ENCODE measurements at regions not wholly inside any gene's neighbourhood (a gene's known extent, or its start where the extent isn't known, plus 50 kb on each side); places are given as distances from the start of the nearest gene placed in this dataset.

- TF ChIP-seq, protein P1, sequence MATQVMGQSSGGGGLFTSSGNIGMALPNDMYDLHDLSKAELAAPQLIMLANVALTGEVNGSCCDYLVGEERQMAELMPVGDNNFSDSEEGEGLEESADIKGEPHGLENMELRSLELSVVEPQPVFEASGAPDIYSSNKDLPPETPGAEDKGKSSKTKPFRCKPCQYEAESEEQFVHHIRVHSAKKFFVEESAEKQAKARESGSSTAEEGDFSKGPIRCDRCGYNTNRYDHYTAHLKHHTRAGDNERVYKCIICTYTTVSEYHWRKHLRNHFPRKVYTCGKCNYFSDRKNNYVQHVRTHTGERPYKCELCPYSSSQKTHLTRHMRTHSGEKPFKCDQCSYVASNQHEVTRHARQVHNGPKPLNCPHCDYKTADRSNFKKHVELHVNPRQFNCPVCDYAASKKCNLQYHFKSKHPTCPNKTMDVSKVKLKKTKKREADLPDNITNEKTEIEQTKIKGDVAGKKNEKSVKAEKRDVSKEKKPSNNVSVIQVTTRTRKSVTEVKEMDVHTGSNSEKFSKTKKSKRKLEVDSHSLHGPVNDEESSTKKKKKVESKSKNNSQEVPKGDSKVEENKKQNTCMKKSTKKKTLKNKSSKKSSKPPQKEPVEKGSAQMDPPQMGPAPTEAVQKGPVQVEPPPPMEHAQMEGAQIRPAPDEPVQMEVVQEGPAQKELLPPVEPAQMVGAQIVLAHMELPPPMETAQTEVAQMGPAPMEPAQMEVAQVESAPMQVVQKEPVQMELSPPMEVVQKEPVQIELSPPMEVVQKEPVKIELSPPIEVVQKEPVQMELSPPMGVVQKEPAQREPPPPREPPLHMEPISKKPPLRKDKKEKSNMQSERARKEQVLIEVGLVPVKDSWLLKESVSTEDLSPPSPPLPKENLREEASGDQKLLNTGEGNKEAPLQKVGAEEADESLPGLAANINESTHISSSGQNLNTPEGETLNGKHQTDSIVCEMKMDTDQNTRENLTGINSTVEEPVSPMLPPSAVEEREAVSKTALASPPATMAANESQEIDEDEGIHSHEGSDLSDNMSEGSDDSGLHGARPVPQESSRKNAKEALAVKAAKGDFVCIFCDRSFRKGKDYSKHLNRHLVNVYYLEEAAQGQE (IDR thresholded peaks at IDR 0.05; ENCODE audit: borderline replicate concordance) = no peak
- TF ChIP-seq MXI1 (conservative IDR thresholded peaks at IDR 0.05; ENCODE audit: poor library complexity, severe bottlenecking) = no peak
Observed at GRCh38 chr16:85512808-85513115, 100.4 kb upstream of the GSE1 start.
